NCI-H460 (cell line): ENCODE measurements at regions not wholly inside any gene's neighbourhood (a gene's known extent, or its start where the extent isn't known, plus 50 kb on each side); places are given as distances from the start of the nearest gene placed in this dataset.

ENCODE experiments used
- DNase-seq: peaks from one replicate; pipeline ENCODE4 v3.0.0-alpha.2; 2016; ENCODE audit warnings: low read depth; ENCODE audit errors: extremely low read depth

DNA sequence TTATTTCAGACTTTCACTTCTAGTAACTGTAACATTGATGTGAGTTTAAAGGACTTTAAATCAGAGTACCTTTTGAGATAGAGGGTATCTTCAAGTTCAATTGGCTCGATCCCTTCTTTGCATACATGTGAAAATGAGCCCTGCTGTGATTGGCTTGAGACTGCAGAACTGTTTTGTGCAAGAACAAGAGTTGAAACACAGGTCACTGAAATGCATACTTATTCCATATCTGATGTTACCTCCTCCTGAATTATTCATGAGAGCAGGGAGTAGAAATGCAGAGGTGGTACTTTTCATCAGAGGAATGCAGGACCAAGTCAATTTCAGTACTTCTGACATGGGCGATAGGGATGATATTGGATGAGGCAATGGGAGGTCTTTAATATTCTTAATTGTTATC, 459.5 kb downstream of the TLR4 start:
- no peak for DNase-seq

DNA sequence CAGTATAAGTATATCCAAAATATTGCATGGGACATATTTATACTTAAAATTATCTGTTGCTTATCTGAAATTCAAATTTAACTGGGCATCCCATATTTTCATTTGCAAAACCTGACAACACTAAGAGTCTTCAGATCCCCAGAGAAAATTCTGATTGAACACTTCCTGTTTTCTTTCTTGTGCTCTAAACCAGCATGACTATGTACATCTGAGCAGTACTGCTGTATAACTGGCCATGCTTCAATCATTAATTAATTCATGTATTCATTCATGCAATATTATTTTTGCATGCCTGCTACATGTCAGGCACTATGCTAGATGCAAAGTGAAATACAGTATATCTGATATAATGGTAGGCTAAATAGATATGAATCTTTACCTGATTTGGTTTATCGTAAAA, 461.2 kb downstream of the TLR4 start:
- DNase-seq, result no peak

DNA sequence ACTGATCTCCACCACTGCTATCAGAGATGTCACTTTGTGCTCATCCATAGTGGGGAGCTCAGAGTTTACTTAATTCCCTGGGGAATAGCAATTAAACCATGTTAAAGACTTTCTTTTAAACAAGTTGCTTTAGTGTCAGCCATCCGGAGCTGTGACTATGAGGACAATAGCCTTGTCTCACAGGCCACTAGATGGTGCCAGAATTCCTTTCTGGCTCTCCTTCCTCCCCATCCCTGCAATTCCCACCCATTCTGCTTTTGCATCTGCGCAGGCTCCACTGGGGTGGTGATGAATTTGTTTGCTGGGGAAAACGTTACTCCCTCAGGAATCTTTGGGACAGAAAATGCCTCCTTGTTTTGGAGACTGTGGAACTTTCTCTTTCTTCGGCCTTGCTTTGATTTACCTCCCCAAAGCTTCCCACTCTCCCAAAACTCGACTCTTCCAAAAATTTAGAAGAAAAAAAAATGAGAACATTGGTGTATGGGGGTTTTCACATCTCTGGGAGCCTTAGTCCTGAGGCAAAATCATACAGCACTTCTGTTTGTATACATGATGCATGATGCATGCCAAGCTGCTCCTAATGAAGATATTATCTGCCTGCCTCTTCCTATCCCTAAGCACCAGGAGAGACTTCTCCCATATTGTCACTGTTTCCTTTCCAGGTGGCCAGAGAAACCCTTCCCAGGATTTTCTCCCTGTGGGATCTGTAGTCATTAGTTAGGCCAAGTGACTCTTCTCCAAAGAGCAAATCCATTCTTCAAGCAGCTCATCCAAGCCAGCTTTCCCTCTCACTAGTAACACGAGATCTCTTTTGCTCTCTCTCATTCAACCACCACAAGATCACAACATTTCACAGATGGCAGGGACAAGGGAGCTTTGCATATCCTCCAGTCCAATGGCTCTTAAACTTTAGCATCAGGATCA, 466.1 kb downstream of the TLR4 start:
- DNase-seq, result peak; percentile 12

DNA sequence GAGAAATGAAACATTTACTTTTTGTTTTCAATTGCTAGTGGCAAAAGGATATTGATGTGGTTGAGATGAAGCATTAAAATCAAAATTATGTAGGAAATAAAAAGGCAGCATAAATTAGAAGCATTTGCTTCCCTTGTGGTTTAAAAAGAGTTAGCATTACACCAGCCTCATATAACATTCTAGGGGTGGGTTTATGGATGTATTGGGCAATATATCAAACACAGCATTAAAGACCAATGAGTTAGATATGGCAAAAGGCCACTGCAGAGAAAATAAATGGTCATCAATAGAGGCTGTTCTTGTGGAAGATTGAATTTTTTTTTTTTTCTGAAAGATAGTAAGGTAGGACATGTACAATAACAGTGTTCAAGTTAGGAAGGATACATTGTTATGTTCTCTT, 473.0 kb downstream of the TLR4 start:
- no peak for DNase-seq

DNA sequence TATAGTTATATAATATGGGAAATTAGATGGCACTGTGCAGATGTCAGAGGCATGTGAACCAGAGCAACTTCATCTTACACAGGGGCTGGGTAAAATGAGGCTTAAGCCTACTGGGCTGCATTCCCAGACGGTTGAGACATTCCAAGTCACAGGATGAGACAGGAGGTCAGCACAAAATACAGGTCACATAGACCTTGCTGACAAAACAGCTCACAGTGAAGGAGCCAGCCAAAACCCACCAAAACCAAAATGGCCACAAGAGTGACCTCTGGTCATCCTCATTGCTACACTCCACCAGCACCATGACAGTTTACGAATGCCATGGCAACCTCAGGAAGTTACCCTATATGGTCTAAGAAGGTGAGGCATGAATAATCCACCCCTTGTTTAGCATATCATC, 479.4 kb downstream of the TLR4 start:
- no peak for DNase-seq

DNA sequence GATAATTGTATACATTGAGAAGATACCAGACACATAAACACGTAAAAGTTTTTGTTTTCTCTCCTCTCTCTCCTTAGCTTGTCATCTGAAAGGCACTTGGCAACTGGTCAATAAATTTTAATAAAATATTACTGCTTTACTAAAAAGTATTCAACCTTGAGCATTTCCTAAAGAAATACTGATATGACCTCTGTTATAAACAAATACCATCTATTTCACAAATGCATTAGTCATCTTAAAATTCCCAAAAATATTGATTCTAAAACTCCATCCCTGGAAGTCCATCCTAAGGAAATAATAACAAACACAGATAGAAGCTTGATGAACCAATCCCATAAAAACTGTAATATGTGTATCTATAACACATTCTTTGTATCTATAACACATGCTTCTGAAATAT, 483.2 kb downstream of the TLR4 start:
- DNase-seq, result no peak

DNA sequence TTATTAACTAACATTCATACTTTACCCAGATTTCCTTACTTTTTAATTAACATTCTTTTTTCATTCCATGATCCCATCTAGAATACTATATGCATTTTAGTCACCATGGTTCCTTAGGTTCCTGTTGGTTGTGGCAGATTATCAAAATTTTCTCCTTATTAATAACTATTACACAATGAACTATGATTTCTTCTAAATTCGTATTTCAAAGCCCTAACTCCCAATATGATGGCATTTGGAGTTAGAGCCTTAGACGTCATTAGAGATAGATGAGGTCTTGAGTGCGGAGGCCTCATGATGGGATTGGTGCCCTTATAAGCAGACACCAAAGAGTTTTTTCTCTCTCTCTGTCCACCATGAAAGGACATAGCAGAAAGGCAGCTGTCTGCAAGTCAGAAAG, 485.4 kb downstream of the TLR4 start:
- no peak for DNase-seq

DNA sequence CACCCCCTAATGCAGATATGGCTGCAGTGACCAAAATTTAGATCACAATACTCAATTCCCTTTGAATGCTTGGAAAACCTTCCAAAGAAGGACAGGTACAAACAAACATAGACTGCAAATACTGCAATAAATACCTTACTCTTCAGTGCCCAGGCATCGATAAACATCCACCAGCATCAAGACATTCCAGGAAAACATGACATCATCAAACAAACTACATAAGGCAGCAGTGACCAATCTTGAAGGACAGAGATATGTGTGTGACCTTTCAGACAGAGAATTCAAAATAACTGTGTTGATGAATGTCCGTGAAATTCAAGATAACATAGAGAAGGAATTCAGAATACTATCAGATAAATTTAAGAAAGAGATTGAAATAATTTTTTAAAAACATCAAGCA, 488.6 kb downstream of the TLR4 start:
- DNase-seq, result no peak

DNA sequence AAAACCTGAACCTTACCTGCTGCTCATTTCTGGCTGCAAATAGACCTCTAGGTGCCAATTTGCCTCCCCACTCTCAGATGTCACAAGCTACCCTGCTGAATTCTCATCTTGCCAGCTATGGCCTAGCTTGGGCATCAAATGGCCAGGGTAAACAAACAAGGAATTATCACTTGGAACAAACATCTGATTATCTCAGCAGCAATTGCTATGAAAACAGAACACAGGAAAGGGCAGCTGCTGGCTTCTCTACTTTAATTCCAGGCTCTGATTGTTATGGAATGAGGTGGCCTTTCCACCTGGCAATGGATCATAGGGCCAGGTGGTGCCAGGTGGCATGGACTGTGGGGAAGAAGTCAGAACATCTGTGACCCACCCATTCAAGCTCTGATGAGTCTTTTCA, 505.1 kb downstream of the TLR4 start:
- no peak for DNase-seq

DNA sequence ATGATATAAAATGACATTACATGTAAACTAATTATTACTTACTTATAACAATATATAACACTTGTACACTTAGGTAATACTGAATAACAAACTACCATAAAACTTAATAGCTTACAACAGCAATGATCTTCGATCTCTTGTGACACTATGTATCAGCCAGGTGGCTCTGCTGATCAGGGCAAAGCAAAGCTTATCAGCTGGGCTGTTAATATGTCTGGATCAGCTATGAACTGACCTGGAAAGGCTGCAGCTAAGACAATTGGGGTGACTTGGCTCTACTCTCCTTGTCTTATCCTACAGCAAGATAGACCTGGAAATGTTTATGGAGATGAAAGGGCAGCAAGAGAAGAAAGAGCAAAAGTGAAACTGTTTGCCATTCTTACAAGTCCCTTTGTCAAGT, 511.3 kb downstream of the TLR4 start:
- no peak for DNase-seq

DNA sequence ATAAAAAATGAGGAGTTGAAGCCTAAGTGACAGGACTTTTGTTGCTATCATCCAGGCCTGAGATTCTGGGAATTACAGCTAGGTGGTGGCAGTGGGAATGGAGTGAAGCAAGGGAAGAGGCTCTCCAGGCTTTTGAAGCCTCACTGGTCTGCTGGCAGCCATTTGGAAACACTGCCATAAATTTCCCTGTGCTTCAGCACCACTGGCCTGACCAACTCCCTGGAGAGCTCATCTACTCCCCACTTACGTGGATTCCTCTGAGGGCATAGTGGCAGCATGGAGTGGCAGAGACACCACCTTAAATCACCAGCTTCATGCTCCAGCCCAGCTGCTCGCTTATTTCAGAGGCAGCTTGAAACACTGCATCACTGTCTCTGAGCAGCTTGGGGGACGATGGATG, 518.2 kb downstream of the TLR4 start:
- no peak for DNase-seq

DNA sequence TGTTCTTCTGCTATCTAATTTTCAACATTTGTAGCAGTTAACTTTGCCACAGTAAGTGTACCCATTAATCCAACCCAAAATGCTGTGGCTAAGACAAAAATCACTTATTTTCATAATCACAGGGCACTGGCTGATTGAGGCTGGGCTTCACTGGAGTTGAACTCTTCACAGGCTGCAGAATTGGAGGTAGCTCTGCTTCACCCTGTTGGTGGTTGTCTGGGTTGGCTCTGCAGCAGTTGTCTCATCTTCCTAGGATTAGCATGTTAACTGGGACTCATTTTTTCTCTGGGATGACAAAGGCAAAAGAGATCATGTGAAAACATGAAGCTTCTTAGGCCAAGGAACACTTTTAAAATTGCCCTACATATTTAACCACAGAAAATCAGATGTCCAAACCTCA, 518.9 kb downstream of the TLR4 start:
- no peak for DNase-seq

DNA sequence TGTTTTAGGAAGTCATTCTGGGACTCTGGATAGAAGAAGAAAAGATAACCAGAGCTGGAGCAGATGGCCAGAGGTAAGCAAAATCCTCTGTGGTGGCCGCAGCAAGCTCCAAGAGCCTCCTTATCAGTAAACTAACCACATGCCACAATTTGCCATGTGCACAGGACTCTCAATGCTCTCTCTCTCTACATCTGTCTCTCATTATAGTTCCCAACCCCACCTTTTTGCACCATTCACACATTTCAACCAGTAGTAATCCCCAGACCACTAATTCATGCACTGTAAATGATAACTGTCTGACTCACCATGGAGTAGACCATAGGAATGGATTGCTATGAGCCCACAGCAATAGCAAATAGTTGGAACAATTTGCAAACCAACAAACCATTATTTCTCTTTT, 526.1 kb downstream of the TLR4 start:
- DNase-seq, result no peak

DNA sequence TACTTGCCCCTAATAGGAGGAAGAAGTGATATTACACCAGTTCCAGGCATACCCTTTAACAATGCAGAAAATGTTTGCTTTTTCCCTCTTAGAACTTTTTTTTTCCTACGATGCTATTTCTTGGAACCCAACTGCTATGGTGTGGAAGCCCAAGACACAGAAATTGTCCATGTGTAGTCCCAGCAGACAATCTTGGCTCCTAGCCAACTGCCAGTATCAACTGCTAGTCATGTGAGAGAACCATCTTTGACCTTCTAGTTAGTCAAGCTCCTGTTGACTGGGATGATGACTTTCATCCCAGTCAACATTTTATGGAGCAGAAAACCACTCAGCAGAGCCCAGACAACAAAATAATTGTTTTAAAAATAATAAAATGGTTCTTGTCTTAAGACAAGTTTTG, 532.4 kb downstream of the TLR4 start:
- no peak for DNase-seq

DNA sequence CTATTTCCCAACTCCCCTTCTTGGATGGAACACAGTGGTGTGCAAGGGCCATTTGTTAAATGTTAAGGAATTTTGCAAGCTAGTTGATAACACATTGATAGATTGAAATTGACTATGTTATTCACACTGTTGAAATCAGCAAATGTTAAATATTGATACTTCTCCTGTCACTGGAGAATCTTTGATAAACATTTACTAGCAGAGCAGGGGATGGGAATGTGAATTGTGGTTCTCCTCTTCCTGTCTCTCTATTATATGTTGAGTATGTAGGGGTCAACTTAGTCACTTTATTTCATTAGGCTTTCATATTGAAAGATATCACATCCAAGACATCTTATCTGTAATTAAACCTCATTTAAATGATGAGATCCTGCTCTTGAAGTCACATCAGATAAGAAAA, 533.9 kb downstream of the TLR4 start:
- DNase-seq, result no peak

DNA sequence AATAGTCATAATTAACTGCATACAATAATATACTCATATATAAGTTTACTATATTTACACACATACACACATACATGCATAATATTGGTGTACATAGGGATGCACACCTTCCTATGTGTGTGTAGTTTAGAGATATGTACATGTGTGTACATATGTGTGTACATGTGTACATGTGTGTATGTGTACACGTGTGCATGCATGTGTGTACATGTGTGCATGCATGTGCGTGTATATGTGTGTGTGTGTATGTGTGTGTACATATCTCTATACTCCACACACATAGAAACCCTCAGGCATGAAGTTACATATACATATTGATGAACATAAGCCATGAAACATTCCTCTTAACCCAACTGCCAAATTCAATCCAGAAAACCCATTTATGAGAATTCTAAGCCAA, 547.8 kb downstream of the TLR4 start:
- DNase-seq, result no peak

DNA sequence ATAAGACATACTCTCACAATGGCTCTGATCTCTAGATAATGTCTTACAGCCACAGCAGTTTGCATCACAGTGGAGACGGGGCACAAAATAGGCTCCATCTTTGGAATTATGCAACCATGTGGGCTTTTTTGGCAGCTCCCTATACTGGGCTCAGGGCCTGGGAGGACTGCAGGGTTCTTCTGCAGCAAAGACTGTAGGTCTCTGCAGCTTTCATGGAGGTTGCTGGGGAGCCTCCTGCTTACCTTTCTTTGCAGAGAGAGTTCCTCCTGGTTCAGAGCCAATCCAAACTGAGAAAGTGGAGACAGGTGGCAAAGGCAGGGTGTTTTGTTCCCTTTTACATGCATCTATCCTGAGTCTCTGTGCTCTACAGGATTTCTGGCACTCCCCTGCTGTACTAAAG, 558.0 kb downstream of the TLR4 start:
- no peak for DNase-seq

DNA sequence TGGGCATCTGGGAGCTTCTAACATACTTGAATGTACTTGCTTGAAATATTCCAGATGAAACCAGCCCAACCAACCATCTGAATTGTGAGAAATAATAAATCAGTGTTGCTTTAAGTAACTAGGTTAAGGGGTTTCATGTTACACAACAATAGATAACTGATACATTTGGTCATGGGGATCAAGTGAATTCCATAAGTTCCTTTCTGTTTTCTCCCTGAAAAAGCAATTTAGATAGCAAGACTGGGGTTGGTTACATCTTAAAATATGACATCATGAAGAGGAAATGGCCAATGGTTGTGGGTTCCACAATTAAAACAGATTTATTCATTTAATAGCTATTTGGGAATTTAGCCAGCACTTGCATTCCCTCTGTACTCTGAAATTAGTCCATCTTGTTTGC, 559.7 kb downstream of the TLR4 start:
- no peak for DNase-seq

DNA sequence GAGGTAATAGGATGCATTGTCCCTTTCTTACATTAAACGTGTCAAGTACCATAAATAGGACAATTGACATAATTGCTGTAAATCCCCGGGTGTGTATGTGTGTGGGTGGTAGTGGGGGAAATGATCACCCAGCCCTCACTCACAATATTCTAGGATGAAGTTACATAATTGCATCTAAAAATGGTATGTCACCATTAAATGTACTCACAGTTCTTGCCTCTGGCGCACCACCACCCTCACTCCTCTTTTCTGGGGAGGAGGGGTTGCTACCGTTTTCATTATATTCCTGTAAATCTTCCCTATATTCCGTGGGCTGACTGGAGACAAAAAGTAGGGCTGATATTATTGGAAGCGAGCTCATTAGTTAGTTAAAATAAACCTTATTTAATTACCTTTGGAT, 563.8 kb downstream of the TLR4 start:
- DNase-seq, result no peak

DNA sequence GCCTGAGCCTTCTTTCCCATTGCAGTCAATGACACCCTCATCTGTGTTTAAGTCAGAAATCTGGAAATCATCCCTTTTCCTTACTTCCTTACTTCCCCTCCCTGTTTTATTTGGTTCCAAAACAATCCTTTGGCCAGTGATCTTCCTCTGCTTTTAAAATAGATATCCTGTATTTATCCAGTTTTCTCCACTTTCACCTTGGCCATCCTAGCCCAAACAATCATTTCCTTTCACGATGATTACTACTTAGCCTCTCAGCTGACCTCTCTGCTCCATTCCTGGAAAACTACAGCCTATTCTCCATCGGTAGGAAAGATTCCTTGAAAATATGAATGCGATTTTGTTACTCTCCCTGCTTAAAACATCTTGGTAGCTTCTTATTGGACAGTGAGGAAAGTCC, 565.4 kb downstream of the TLR4 start:
- DNase-seq, result no peak

DNA sequence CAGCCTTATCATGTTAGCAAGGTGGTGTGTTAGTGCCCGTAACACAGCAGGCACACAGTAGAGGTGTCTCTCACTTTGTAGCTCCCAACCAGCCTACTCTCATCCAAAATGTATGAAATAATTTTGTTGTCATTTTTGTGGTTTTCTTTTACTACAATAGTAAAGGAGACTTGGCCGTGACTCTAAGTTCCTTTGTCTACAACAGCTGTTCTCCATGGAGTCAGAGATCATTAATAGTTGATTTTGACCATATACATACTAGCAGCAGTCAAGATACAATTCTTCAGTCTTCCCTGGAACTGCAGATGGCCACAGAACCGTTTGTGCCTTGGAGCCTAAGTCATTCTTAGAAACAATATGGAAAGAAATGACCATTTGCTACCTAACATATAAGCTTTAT, 567.1 kb downstream of the TLR4 start:
- DNase-seq, result no peak

DNA sequence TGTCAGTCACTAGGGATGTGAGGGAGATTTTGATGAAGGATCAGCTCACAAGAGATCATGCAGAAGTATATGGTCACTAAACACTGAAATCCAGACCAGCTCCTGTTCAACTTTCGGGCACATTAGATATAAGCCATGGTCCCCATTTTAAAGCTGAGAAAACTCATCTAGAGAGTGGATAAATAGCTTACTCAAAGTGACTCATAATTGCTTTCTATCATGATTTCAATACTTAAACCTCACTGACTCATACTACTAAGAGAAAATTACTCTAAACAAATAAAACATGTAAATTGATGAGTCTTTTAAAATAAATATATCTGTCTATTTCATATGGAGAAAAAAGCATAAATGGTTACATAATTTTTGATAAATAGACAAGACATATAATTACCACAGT, 567.7 kb downstream of the TLR4 start:
- DNase-seq, result no peak

DNA sequence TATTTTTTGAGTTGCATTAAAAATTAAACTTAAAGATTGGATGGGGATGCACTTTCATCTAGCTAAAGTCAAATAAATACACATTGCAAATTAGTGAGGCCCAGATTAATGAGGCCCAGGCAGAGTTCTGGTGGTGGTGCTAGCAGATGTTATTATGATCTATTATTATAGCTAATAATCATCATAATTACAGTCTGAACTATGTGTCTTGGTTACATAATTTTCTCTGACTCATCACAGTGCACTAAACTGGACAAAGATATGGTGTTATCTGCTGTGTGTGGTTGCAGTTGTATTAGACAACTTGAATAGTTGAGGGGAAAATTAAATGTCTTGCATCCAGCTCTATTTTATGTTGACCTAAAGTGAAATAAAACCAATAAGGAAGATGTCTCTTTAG, 568.8 kb downstream of the TLR4 start:
- DNase-seq, result no peak
